ENCODE measurements at regions not wholly inside any gene's neighbourhood (a gene's known extent, or its start where the extent isn't known, plus 50 kb on each side); places are given as distances from the start of the nearest gene placed in this dataset.

DNA sequence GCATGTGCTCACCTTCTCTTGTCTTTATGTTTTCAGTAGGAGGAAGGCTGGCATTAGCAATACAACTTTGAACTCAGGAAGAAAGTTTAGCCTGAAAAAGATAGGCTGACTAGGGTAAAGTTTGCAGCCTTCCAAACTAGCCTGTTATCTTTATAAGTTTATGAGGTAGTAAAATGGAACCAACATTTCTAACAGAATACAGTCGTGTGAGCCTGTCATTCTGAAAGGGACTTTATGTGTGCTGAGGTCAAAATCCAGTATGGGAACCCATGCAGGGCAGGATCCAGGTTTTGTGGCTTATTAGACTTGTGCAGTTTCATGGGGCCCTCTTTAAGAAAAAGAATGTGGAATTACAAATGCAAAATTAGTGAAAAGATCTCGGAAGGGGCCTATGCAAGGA is 201.0 kb upstream of the PRPS1L1 start:
- H3K4me1 Mint-ChIP-seq: no peaks in the 10 kb centered on the region
- peaks cover 9% of the 10 kb centered on the region for H3K27me3 Mint-ChIP-seq
- no peak overlapping the region for H3K27ac Mint-ChIP-seq
- no peak overlapping the region for H3K4me3 Mint-ChIP-seq
- no peaks in the 10 kb centered on the region for H3K9me3 Mint-ChIP-seq
- ATAC-seq (replicated peaks): no peak
- H3K36me3 Mint-ChIP-seq (ENCODE audit: low read depth): no peaks in the 10 kb centered on the region

DNA sequence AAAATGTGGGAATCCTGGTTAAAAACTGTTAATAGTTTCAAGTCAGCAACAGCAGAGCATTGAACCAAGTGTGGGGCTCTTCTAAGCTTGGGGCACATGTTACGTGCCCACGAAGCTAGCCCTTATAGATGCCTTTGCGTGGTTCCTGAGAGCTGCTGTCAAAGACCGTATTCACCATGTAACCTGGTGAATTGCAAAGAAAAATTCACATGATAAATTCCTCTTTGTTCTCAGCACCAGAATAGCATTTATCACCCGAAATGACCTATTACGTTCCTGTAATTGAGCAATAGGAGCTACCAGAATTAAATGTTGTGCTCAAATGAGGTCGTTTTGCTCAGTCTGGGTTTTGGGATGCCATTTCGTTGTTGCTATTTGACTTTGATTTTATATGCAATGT is 202.6 kb upstream of the PRPS1L1 start:
- H3K9me3 Mint-ChIP-seq: no peaks in the 10 kb centered on the region
- no peak overlapping the region for H3K4me3 Mint-ChIP-seq
- H3K36me3 Mint-ChIP-seq (ENCODE audit: low read depth): no peaks in the 10 kb centered on the region
- no peak for ATAC-seq (replicated peaks)
- peaks cover 9% of the 10 kb centered on the region for H3K27me3 Mint-ChIP-seq
- H3K4me1 Mint-ChIP-seq: no peaks in the 10 kb centered on the region
- no peak overlapping the region for H3K27ac Mint-ChIP-seq

DNA sequence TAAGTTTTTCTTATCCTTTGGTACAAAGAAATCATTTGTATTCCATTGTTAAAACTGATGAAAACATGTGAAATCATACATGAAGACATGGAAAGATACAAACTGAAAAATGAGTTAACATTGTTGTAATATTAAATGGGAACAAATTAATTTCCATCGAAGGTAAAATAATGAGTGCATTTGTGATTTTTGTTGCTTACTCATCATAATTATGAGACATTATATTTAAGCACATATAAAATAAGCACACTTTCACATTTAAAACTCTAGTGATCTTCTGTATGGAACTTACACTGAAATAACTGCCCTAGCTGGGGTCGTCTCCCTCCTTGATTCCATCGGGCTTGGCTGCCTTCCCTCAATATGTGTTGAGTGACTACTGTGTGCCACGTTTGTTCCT is 204.2 kb upstream of the PRPS1L1 start:
- H3K27ac Mint-ChIP-seq: no peak overlapping the region
- H3K4me1 Mint-ChIP-seq: no peaks in the 10 kb centered on the region
- no peaks in the 10 kb centered on the region for H3K9me3 Mint-ChIP-seq
- ATAC-seq (replicated peaks): no peak
- H3K36me3 Mint-ChIP-seq (ENCODE audit: low read depth): no peaks in the 10 kb centered on the region
- no peak overlapping the region for H3K4me3 Mint-ChIP-seq
- H3K27me3 Mint-ChIP-seq: peaks cover 4% of the 10 kb centered on the region

DNA sequence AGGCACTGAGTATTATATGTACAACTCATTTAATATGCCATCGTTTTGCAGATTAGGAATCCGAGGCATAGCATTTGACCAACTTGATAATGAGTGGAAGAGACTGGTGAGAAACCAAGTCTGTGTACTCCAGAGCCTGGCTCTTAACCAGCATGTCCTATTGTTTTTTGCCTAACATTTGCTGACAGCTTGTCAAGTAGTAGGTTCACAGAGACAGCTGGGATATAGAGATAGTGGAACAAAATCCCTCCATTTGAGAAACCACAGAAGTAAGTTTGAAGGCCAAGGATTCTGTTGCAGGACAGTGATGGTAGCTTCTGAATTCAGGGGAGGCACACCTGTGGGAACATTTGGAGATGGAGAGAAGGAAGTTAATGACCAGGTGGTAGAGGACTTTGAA is 206.9 kb upstream of the PRPS1L1 start:
- Mint-ChIP-seq H3K27ac (no peak overlapping the region), H3K4me1 (no peaks in the 10 kb centered on the region), H3K36me3 (ENCODE audit: low read depth) (no peaks in the 10 kb centered on the region), H3K9me3 (no peaks in the 10 kb centered on the region), H3K4me3 (no peak overlapping the region), H3K27me3 (peaks cover 4% of the 10 kb centered on the region)
- ATAC-seq (replicated peaks): no peak

DNA sequence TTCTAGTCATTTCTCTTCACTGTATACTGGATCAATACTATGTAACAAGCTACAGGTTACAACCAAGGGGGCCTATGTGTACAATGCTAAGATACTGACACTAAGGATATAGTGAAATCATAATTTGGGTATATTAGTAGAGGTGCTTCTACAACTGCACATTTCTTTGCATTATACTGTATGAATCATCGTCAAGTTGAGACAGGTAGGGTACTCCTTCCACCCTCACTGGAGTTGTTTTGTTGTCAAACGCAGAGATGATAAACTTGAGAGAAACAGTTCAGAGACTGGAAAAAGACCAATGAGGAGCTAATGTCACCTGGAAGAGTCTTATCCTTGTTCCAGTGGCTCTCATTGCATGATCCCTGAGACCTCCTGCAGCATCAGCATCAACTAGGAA is 208.2 kb upstream of the PRPS1L1 start:
- Mint-ChIP-seq H3K27ac (no peak overlapping the region), H3K36me3 (ENCODE audit: low read depth) (no peaks in the 10 kb centered on the region), H3K4me3 (no peak overlapping the region), H3K9me3 (no peaks in the 10 kb centered on the region), H3K27me3 (peaks cover 9% of the 10 kb centered on the region), H3K4me1 (no peaks in the 10 kb centered on the region)
- no peak for ATAC-seq (replicated peaks)

DNA sequence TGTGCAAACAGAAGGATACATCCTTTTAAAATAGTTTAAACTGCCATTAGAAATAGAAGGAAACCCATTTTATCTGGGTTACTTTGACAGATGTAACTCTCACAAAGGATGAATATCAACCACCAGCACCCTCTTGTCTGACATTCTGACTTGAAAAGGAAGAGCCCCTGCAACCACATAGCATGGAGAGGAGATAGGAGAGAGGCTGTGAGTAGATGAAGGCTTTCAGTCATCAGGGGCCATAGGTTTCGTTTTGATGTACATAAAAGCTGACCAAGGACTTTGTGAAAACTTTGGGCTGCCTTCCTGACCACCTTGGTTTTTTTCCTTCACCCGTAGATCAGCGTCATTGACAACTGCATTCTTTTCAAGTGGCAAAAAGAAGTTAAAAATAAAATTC is 211.6 kb upstream of the PRPS1L1 start:
- no peak overlapping the region for H3K4me3 Mint-ChIP-seq
- no peaks in the 10 kb centered on the region for H3K9me3 Mint-ChIP-seq
- no peak overlapping the region for H3K27ac Mint-ChIP-seq
- no peak for ATAC-seq (replicated peaks)
- no peaks in the 10 kb centered on the region for H3K36me3 Mint-ChIP-seq (ENCODE audit: low read depth)
- peaks cover 13% of the 10 kb centered on the region for H3K27me3 Mint-ChIP-seq
- H3K4me1 Mint-ChIP-seq: no peaks in the 10 kb centered on the region

DNA sequence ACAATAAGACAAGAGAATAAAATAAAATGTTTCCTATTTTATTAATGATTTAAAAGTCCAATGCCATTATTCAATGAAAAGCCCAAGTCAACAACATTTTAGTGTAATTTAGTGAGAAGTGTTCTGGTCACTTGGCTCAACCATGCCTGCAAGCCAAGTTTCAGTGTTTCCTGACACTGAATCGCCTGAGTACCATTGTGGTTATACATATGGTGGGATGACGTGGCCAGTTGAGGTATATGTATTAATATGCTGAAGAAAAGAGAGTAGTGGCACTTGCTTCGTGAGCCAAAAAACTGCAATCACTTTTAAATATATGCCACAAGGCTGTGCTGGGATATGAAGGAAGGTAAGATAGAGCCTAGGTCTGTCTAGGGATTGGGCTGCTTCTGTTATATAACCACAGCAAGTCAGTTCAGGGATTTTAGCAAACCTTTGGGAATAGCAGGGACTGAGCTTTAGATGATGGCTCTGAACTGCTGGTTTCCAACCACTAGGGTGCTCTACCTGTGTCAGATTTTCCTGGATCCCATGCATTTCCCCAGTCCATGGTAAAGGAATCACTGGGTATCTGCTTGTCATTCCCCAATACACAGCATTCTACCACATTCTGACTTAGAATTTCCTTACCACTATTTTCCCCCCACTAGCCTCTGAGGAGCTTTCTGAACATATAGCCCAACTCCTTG is 214.0 kb upstream of the PRPS1L1 start:
- H3K27me3 Mint-ChIP-seq: peaks cover 13% of the 10 kb centered on the region
- no peak for ATAC-seq (replicated peaks)
- H3K4me3 Mint-ChIP-seq: no peak overlapping the region
- no peaks in the 10 kb centered on the region for H3K4me1 Mint-ChIP-seq
- H3K27ac Mint-ChIP-seq: no peak overlapping the region
- peaks cover 4% of the 10 kb centered on the region for H3K9me3 Mint-ChIP-seq
- H3K36me3 Mint-ChIP-seq (ENCODE audit: low read depth): no peaks in the 10 kb centered on the region

DNA sequence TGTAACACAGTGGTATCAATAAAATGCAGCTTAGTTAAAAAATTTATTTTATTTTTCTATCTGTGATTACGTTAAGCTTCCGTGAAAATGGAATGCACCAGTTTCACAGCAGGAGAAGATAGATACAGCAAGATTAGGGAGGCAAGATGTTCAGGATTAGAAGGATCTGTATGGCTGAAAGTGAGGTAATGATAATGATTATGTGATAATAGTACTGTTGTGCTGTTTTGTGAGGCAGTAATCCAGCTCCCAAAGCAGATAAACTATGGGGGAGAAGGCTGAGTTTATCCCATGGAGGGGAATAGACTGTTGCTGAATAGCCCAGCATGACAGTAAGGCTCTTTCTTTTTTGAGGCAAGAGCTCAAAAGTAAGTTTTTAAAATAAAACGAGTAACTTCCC is 216.1 kb upstream of the PRPS1L1 start:
- H3K9me3 Mint-ChIP-seq: peaks cover 9% of the 10 kb centered on the region
- H3K36me3 Mint-ChIP-seq (ENCODE audit: low read depth): no peaks in the 10 kb centered on the region
- H3K4me3 Mint-ChIP-seq: no peak overlapping the region
- no peak for ATAC-seq (replicated peaks)
- no peaks in the 10 kb centered on the region for H3K4me1 Mint-ChIP-seq
- no peak overlapping the region for H3K27ac Mint-ChIP-seq
- H3K27me3 Mint-ChIP-seq: peaks cover 20% of the 10 kb centered on the region

DNA sequence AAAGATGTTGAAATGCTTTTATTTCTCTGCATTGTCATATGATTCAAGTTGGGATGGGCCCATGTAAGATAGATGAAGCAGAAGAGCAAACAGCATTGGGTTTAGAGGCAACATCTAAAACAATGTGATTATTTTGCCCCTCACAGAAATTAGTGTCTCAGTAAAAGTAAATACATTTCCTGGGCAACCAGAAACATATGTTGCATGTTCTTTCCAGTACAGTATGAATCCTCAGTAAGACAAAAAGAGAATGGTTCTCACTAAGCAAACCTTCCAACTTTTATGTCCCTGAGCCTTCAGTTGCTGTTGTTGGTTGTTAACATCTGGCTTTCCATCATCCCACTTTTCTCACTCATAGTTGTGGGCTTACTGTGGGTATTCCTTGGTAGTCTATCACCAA is 222.5 kb upstream of the PRPS1L1 start:
- H3K27me3 Mint-ChIP-seq: peaks cover 10% of the 10 kb centered on the region
- no peaks in the 10 kb centered on the region for H3K4me1 Mint-ChIP-seq
- H3K27ac Mint-ChIP-seq: no peak overlapping the region
- no peak for ATAC-seq (replicated peaks)
- H3K4me3 Mint-ChIP-seq: no peak overlapping the region
- H3K9me3 Mint-ChIP-seq: peaks cover 24% of the 10 kb centered on the region
- no peaks in the 10 kb centered on the region for H3K36me3 Mint-ChIP-seq (ENCODE audit: low read depth)

DNA sequence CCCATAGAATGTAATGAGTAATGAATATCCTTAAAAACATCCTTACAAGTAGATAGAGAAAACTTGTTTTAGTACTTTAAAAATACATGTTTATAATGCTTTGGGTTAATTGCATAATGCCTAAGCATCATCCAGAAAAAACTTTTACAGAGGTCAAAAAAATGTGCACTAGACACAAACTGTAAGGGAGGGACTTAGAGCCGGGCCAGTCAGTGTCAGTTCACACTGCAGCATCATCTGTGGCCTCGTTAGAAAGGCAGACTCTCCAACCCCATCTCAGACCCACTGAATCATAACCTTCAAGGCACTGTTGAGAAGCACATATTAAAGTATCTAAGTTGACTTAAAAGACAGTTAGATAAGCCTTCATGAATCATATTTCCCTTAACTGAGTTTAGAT is 230.1 kb upstream of the PRPS1L1 start:
- no peak overlapping the region for H3K4me3 Mint-ChIP-seq

DNA sequence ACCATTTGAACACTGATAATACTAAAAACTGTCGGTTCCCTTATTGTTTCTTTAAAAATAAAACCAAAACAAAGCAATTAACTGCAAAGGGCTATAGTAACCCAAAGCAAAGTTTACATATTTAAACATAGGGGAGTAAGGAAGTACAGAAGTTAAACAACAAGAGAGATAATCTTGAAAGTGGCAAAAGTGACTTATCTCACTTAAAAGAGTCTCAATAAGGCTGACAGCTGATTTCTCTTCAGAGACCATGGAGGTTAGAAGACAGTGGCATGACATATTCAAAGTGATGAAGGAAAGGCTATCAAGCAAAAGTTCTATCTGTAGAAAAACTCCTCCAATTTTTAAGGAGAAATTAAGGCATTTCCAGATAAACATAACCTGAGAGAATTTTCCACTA is 233.5 kb upstream of the HDAC9 start:
- no peaks in the 10 kb centered on the region for H3K4me1 Mint-ChIP-seq

More for the DNA sequence above, 230.1 kb upstream of the PRPS1L1 start:
- Mint-ChIP-seq H3K36me3 (ENCODE audit: low read depth) (no peaks in the 10 kb centered on the region), H3K9me3 (peaks cover 11% of the 10 kb centered on the region), H3K27ac (no peak overlapping the region), H3K4me1 (no peaks in the 10 kb centered on the region), H3K27me3 (no peaks in the 10 kb centered on the region)
- ATAC-seq (replicated peaks): no peak

DNA sequence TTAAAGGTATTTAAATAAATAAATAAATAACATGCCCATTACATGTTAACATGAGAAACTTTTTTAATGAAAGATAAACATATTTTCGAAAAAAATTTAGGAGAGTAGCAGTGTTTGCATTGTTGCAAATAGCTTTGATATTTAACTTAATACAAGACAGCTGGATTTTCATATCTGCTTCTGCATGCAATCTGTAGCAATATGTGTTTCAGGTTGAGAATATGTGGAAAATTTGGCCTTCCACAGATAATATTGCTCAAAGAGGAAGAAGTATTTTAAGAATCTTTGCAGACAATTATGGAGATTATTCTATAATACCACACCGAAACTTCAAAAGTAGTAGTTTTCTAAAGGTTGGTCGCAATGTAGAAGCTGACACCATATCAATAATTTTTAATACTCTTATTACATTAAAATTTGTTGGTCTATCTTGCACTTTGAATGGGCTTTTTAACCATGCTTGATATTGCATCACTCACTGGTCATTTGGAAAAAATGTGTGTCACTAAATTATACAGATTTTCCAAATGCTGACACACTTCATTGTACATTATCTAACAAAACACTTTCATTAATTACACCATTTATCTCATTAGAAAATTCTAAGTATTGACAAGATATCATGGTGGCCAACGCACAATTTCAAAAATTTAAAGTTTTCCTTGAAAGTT is 229.8 kb upstream of the HDAC9 start:
- Mint-ChIP-seq H3K4me1 (no peaks in the 10 kb centered on the region), H3K27ac (no peak overlapping the region), H3K9me3 (peaks cover 8% of the 10 kb centered on the region), H3K27me3 (no peaks in the 10 kb centered on the region), H3K36me3 (ENCODE audit: low read depth) (no peaks in the 10 kb centered on the region), H3K4me3 (no peak overlapping the region)
- ATAC-seq (replicated peaks): no peak

More for the DNA sequence above, 233.5 kb upstream of the HDAC9 start:
- Mint-ChIP-seq H3K27me3 (no peaks in the 10 kb centered on the region), H3K4me3 (no peak overlapping the region), H3K36me3 (ENCODE audit: low read depth) (no peaks in the 10 kb centered on the region), H3K9me3 (peaks cover 8% of the 10 kb centered on the region), H3K27ac (no peak overlapping the region)
- ATAC-seq (replicated peaks): no peak

DNA sequence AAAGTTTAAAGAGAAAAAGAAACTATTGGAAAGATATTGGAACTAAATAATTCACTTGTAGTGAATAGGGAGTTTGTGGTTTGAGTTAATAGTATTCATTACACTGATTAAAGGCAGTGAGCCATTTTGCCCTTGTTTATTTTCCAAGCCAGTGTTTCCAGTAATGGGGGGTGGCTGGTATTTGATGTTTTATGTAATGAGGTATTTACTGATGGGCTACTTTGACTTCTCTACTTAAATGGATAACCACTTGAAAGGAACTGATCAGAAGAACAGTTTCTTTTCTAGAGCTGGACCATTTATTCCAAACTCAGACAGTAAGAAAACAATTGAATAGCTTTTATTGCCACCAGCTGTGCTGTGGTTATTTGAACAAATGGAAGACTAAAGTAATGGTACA is 227.0 kb upstream of the HDAC9 start:
- ATAC-seq (replicated peaks): no peak
- no peak overlapping the region for H3K27ac Mint-ChIP-seq

DNA sequence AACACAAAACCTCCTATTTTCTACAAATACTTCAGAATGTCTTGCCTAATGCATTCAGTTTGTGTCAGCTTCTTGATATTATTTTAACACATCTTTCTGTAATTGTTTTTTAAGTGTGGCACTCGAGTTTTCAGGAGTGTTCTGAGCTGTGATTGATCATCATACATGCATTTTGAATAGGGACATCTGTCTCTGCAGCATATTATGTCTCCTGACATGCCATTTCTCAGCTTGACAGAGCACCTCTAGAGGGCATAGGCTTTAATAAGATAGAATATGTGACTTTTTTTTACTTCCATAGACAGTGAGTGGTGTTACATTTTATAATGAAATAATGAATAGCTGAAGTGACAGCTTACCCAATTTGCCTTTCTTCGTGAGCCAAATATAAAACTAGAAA is 219.2 kb upstream of the HDAC9 start:
- no peak for ATAC-seq (replicated peaks)
- H3K4me3 Mint-ChIP-seq: no peak overlapping the region
- H3K4me1 Mint-ChIP-seq: no peaks in the 10 kb centered on the region
- H3K36me3 Mint-ChIP-seq (ENCODE audit: low read depth): no peaks in the 10 kb centered on the region
- H3K27me3 Mint-ChIP-seq: no peaks in the 10 kb centered on the region
- H3K27ac Mint-ChIP-seq: no peak overlapping the region
- H3K9me3 Mint-ChIP-seq: no peaks in the 10 kb centered on the region

More for the DNA sequence above, 227.0 kb upstream of the HDAC9 start:
- Mint-ChIP-seq H3K36me3 (ENCODE audit: low read depth) (no peaks in the 10 kb centered on the region), H3K27me3 (no peaks in the 10 kb centered on the region), H3K4me1 (no peaks in the 10 kb centered on the region), H3K4me3 (no peak overlapping the region), H3K9me3 (no peaks in the 10 kb centered on the region)

DNA sequence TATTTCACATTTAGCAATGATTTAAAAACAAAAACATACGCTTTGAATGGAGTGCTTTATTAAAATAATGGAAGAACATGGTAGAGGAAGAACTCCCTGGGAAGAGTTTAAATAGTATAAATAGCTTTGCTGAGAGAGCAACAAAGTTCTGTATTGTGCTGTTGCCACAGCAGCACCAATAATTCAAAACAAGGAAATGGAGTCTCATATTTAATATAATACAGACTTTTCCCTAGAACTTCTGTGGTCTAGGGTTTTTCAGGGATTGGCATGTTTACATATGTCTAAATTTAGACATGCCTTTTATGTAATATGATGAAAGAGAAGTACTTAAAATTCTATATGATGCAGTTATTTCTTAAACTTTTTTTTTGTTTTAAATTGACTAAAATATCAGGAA is 217.2 kb upstream of the HDAC9 start:
- Mint-ChIP-seq H3K36me3 (ENCODE audit: low read depth) (no peaks in the 10 kb centered on the region), H3K27ac (no peak overlapping the region), H3K4me3 (no peak overlapping the region), H3K9me3 (peaks cover 5% of the 10 kb centered on the region), H3K27me3 (no peaks in the 10 kb centered on the region), H3K4me1 (no peaks in the 10 kb centered on the region)
- no peak for ATAC-seq (replicated peaks)

All from activated T-helper 17 cell treated with anti-CD3 and anti-CD28 coated beads, Interleukin-2, amount 50 U/mL, for 72 hours (primary cell).